T47D (cell line): ENCODE measurements at regions not wholly inside any gene's neighbourhood (a gene's known extent, or its start where the extent isn't known, plus 50 kb on each side); places are given as distances from the start of the nearest gene placed in this dataset.
"Not testable (repeated sequence)": the region's sequence is repeated elsewhere in the genome, so short reads cannot be mapped to it uniquely, and the experiment has no call there.

Source experiments
- DNase-seq, 2 experiments: peaks; one replicate each; pipeline versions ENCODE4 v3.0.0 to v3.0.0-alpha.2; 2011 to 2012; ENCODE audit warnings: low read depth in 1 of 2, low spot score in 1 of 2
- JUND ChIP-seq: IDR thresholded peaks from 2 replicates; pipeline ENCODE4 v1.6.1; 2012; ENCODE audit warnings: low read depth
- in situ Hi-C: cut with HindIII; loops from 2 replicates; pipeline ENCODE4 v1.10.0; 2016; ENCODE audit warnings: low sequenced_read_pairs, low pct_unique_long_range_greater_than_20kb

- in situ Hi-C loops: no loop called here
- TF ChIP-seq JUND: no peak
- no peak for DNase-seq
Measured at GRCh38 chr9:30235068-30235467, 2149.4 kb upstream of the ACO1 start.

DNA sequence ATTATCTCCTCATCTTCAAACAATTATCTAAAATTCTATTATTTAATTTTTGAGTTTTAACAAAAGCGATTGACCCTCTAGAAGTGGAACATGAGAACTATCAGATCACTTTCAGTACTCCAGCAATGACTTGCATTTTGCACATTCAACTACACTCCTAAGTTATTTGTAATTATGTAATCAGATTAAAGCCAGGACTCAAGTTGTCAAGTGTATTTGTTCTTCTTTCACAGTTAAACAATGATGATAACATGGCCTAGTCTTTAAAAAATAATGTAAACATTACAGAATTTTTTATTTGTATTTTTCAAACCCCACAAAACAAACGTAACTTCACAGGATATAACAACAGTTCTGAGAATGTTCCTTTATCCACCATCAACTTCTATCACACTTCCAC lies 2148.9 kb upstream of the ACO1 start:
- TF ChIP-seq JUND: no peak
- in situ Hi-C loops: no loop called here

DNA sequence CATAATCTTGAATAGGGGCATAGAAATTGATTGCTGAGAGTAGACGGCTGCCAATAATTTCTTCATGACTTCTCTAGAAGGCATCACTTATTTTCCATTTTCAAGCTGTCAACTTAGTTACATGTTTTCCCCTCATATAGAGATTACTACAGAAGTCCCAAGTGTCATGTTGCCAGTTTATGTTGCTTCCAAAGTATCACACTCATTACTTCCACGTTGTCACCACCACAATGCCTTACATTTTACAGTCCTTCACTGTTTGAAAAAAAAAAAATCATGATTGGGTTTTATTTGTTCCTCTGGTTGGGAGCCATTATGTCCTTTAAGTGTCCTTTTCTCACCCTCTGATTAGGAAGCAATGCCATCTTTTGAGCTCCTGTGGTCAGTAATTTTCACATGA lies 2144.6 kb upstream of the ACO1 start:
- no peak for TF ChIP-seq JUND
- DNase-seq: no peak
- in situ Hi-C loops: no loop called here

More for the DNA sequence above, 2148.9 kb upstream of the ACO1 start:
- peak in 1 of 2 experiments; percentile 1 for DNase-seq

GRCh38 chr9:30243467-30243866 lies 2141.0 kb upstream of the ACO1 start:
- DNase-seq: no peak
- in situ Hi-C loops: no loop called here
- TF ChIP-seq JUND: no peak

- no peak for DNase-seq
- in situ Hi-C loops: no loop called here
- no peak for TF ChIP-seq JUND
Measured at GRCh38 chr9:30244877-30245276, 2139.6 kb upstream of the ACO1 start.

DNA sequence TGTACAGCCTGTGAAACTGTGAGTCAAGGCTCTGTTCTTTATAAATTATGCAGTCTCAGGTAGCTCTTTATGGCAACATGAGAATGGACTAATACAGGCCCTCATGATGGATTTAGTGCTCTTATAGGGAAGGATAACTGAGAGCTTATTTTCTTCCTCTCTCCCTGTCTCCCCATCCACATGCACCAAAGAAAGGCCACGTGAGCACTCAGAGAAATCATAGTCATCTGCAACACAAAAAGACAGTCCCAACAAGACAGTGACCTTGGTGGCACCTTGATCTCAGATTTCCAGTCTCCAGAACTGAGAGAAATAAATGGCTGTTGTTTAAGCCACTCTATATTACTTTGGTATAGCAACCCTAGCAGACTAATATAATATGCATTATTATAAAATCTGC lies 2133.6 kb upstream of the ACO1 start:
- in situ Hi-C loops: no loop called here
- no peak for TF ChIP-seq JUND
- DNase-seq: no peak

GRCh38 chr9:30258094-30258493 lies 2126.3 kb upstream of the ACO1 start:
- in situ Hi-C loops: no loop called here
- TF ChIP-seq JUND: no peak
- DNase-seq: no peak

DNA sequence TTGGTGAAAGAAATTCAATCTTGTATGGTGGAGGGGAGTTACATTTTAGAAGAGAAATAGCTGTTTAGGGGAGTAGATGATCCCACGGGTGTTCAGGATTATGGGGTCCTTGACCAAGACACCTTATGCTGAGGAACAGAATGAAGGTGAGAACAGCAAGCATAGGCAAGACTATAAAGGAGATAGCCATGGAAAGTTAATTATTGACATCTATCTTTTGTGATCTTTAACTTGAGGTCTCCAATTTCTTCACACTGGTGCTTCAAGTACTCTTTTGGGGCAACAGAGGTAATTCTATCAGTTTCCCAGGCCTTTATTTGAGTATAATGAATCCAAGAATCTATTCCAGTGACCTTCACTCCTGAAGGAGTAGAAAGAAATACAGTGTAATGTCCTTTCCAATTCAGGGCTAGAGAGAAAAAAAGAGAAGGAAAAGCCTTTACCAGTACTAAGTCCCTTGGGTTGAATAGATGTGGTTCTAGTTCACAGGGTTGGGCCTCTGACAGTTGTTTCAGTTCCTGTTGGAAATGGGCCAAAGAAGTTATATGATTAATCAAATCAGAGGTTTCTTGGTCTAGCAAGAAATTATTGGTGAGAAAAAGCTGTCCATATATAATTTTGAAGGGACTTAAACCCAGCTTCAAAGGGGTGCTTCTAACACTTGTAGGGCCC lies 2104.1 kb upstream of the ACO1 start:
- TF ChIP-seq JUND: no peak
- no peak for DNase-seq
- in situ Hi-C loops: no loop called here

DNA sequence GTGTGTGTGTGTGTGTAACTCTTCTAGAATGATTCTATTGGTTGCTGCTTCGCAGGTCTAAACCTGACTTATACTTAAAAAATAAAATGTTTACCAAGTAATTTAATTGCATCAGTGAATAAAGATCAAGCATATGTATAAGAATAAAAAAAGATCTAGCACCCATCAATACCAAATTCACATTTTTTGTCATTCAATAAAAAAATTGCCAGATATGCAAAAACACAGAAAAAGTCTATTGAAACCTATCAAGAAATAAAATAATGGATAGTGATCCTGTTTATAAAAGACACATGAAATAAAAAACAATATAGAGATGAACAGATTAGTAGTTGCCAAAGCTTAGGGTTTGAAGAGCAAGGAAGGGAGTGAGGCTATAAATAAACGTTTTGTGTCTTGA lies 2095.0 kb upstream of the ACO1 start:
- no peak for DNase-seq
- in situ Hi-C loops: no loop called here
- no peak for TF ChIP-seq JUND

DNA sequence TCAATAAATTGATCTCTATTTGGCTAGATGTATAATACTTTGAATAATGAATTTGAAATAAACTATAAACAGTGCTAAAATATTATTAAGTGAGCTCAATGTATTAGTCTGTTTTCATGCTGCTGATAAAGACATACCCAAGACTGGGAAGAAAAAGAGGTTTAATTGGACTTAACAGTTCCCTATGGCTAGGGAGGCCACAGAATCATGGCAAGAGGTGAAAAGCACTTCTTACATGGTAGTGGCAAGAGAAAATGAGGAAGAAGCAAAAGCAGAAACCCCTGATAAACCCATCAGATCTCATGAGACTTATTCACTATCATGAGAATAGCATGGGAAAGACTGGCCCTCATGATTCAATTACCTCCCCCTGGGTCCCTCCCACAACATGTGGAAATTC lies 2092.4 kb upstream of the ACO1 start:
- DNase-seq, in situ Hi-C loops: not testable (repeated sequence)

DNA sequence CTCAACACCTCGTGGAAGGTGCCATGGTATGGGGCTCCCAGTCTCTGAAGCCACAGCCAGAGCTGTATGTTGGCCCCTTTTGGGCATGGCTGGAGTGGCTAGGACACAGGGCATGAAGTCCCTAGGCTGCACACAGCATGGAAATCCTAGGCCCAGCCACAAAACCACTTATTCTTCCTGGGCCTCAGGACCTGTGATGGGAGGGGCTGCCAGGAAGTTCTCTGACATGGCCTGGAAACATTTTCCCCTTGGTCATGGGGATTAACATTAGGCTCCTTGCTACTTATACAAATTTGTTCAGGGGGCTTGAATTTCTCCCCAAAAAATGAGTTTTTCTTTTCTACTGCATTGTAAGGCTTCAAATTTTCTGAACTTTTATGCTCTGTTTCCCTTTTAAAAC lies 2091.2 kb upstream of the ACO1 start:
- in situ Hi-C loops: no loop called here

GRCh38 chr9:30299126-30299780 lies 2085.2 kb upstream of the ACO1 start:
- no peak for DNase-seq

More for the DNA sequence above, 2091.2 kb upstream of the ACO1 start:
- no peak for DNase-seq
- TF ChIP-seq JUND: no peak

GRCh38 chr9:30301271-30301963 lies 2083.0 kb upstream of the ACO1 start:
- DNase-seq: no peak
- in situ Hi-C loops: no loop called here

More at GRCh38 chr9:30299126-30299780, 2085.2 kb upstream of the ACO1 start:
- no peak for TF ChIP-seq JUND
- in situ Hi-C loops: no loop called here

GRCh38 chr9:30310711-30311110 lies 2073.7 kb upstream of the ACO1 start:
- in situ Hi-C loops: no loop called here
- no peak for TF ChIP-seq JUND
- DNase-seq: no peak

More at GRCh38 chr9:30301271-30301963, 2083.0 kb upstream of the ACO1 start:
- TF ChIP-seq JUND: no peak
